GM23248 (cell line): ENCODE measurements at regions not wholly inside any gene's neighbourhood (a gene's known extent, or its start where the extent isn't known, plus 50 kb on each side); places are given as distances from the start of the nearest gene placed in this dataset.

Experiments used
- EZH2 ChIP-seq: fragments of 200-600 bp; sonication (generic); IDR thresholded peaks from 2 replicates; pipeline ENCODE4 v1.6.1; 2018; ENCODE audit warnings: antibody characterized with exemption, mild to moderate bottlenecking; ENCODE audit not compliant: insufficient read depth, poor library complexity, severe bottlenecking
- EZH2phosphoT487 ChIP-seq: fragments of 200-600 bp; sonication (generic); IDR thresholded peaks from 2 replicates; pipeline ENCODE4 v1.6.1; 2018; ENCODE audit warnings: antibody characterized with exemption, moderate library complexity, mild to moderate bottlenecking, low read depth; ENCODE audit not compliant: insufficient read depth

DNA sequence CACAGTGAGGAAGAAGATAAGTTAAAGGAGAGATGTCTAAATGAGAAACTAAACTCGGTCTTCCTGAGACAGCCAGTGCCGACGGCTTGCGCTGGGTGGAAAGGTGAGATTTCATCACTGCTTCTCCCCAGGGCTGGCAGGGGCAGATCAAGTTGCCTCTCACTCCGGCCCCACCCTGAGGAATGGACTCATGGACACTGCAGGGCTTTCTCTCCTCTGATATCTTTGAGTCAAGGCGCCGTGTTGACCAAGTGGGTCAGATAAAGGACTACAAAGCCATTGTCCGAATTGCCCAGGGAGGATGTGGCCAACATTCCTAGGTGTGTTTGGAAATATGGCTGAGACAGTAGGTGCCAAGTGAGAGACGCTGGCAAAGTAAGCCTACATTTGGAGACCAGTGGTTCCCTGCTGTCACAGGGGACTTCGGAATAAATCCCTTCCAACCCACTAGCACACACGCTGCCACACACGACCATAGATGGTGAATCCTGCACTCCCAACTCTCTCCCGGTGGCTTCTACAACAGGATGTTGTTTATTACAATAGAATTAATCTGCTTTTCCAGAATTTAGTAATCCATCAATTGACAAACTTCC lies 156.5 kb upstream of the TSC22D1 start:
- TF ChIP-seq EZH2: no peak
- TF ChIP-seq EZH2phosphoT487: no peak
